ENCODE measurements at regions not wholly inside any gene's neighbourhood (a gene's known extent, or its start where the extent isn't known, plus 50 kb on each side); places are given as distances from the start of the nearest gene placed in this dataset.
A peak's percentile ranks its signal among the peaks of the same experiment; 100 is the strongest.
"Not testable (repeated sequence)": the region's sequence is repeated elsewhere in the genome, so short reads cannot be mapped to it uniquely, and the experiment has no call there.

- no peak for DNase-seq
These were observed 861.4 kb upstream of the RAG2 start for GRCh38 chr11:37459456-37459855.

GRCh38 chr11:37456746-37457145 lies 858.7 kb upstream of the RAG2 start:
- no peak for DNase-seq

- no peak for DNase-seq
These were observed 853.9 kb upstream of the RAG2 start for GRCh38 chr11:37451903-37452302.

- DNase-seq, result no peak
These were observed 852.6 kb upstream of the RAG2 start for GRCh38 chr11:37450613-37451012.

GRCh38 chr11:37449146-37449545 lies 851.1 kb upstream of the RAG2 start:
- DNase-seq, result peak; percentile 40

- DNase-seq, result no peak
These were observed 844.5 kb upstream of the RAG2 start for GRCh38 chr11:37442576-37442975.

- not testable (repeated sequence) for DNase-seq
These were observed 833.7 kb upstream of the RAG2 start for GRCh38 chr11:37431633-37432230.

- DNase-seq, result not testable (repeated sequence)
These were observed 833.1 kb upstream of the RAG2 start for GRCh38 chr11:37430966-37431632.

GRCh38 chr11:37422511-37422910 lies 824.5 kb upstream of the RAG2 start:
- no peak for DNase-seq

GRCh38 chr11:37411289-37411688 lies 813.3 kb upstream of the RAG2 start:
- DNase-seq, result no peak

GRCh38 chr11:37409124-37409523 lies 811.1 kb upstream of the RAG2 start:
- DNase-seq, result no peak

- DNase-seq, result no peak
These were observed 809.4 kb upstream of the RAG2 start for GRCh38 chr11:37407461-37407860.

- DNase-seq, result no peak
These were observed 808.6 kb upstream of the RAG2 start for GRCh38 chr11:37406651-37407050.

- no peak for DNase-seq
These were observed 806.2 kb upstream of the RAG2 start for GRCh38 chr11:37404231-37404630.

- DNase-seq, result no peak
These were observed 804.6 kb upstream of the RAG2 start for GRCh38 chr11:37402663-37403062.

GRCh38 chr11:37394236-37394870 lies 796.3 kb upstream of the RAG2 start:
- no peak for DNase-seq

GRCh38 chr11:37391615-37392014 lies 793.6 kb upstream of the RAG2 start:
- DNase-seq, result no peak

GRCh38 chr11:37390576-37391083 lies 792.6 kb upstream of the RAG2 start:
- no peak for DNase-seq

GRCh38 chr11:37378958-37379357 lies 780.9 kb upstream of the RAG2 start:
- DNase-seq, result no peak

- DNase-seq, result no peak
These were observed 774.6 kb upstream of the RAG2 start for GRCh38 chr11:37372667-37373066.

GRCh38 chr11:37371346-37371970 lies 773.4 kb upstream of the RAG2 start:
- DNase-seq, result no peak

GRCh38 chr11:37370817-37371216 lies 772.8 kb upstream of the RAG2 start:
- DNase-seq, result no peak

GRCh38 chr11:37364246-37364839 lies 766.3 kb upstream of the RAG2 start:
- DNase-seq, result no peak

All from amniotic stem cell (primary cell).